Small intestine (tissue), 7 donors: ENCODE measurements at regions not wholly inside any gene's neighbourhood (a gene's known extent, or its start where the extent isn't known, plus 50 kb on each side); places are given as distances from the start of the nearest gene placed in this dataset.

Experiments
- DNase-seq, 2 donors: peaks; one replicate each; pipeline versions ENCODE4 v3.0.0 to v3.0.0-alpha.2; 2013
- FAIRE-seq: peaks from 2 replicates; lab custom pipeline; 2012; peaks lifted over from hg19 to GRCh38; lab: Jason Lieb, UNC
- H3K27ac ChIP-seq, 3 donors: one replicate each; pipeline ENCODE4 v1.5.1; 2013; ENCODE audit warnings: low read length in 2 of 3, mild to moderate bottlenecking in 2 of 3, control low read depth in 1 of 3, inconsistent platforms in 1 of 3, low read depth in 1 of 3, moderate library complexity in 1 of 3
- H3K27me3 ChIP-seq, 3 donors: one replicate each; pipeline ENCODE4 v1.6.1; 2013; ENCODE audit warnings: low read length in 3 of 3, inconsistent platforms in 1 of 3; ENCODE audit not compliant: control insufficient read depth in 3 of 3, insufficient read depth in 3 of 3
- H3K36me3 ChIP-seq, 3 donors: one replicate each; pipeline ENCODE4 v1.6.1; 2013; ENCODE audit warnings: low read length in 3 of 3, inconsistent platforms in 1 of 3, low read depth in 1 of 3, mild to moderate bottlenecking in 1 of 3, moderate library complexity in 1 of 3; ENCODE audit not compliant: control insufficient read depth in 3 of 3, insufficient read depth in 2 of 3
- H3K4me1 ChIP-seq, 3 donors: one replicate each; pipeline ENCODE4 v1.6.1; 2013; ENCODE audit warnings: low read length in 2 of 3, inconsistent platforms in 1 of 3, low read depth in 1 of 3, mild to moderate bottlenecking in 1 of 3, moderate library complexity in 1 of 3; ENCODE audit not compliant: control insufficient read depth in 3 of 3, insufficient read depth in 2 of 3
- H3K4me3 ChIP-seq, 3 donors: one replicate each; pipeline ENCODE4 v1.5.1; 2013; ENCODE audit warnings: low read length in 3 of 3, control low read depth in 1 of 3, inconsistent platforms in 1 of 3, low read depth in 1 of 3, mild to moderate bottlenecking in 1 of 3, moderate library complexity in 1 of 3
- H3K9me3 ChIP-seq, 2 donors: one replicate each; pipeline ENCODE4 v1.6.1; 2013; ENCODE audit warnings: low read depth in 1 of 2, low read length in 1 of 2; ENCODE audit not compliant: control insufficient read depth in 2 of 2, insufficient read depth in 1 of 2
- WGBS, 3 donors: extraction: QIAGEN DNeasy Blood & Tissue Kit; methylation state at CpG; one replicate each; pipeline ENCODE4 v1.1.7; 2013; 5-methylcytosine and 5-hydroxymethylcytosine counted together
- donor health status: healthy with polysubstance abuse.
- donor health status: control.
- donor health status: control.
- donor health status: Bipolar disorder and iron deficiency.
- donor health status: healthy.

GRCh38 chr16:82241469-82242052, 71.5 kb upstream of the MPHOSPH6 start:
- 80 to 83% (median 83%) methylated on average over 5 of the region's 5 CpGs for WGBS, 3 donors

GRCh38 chr16:82240111-82240510, 70.1 kb upstream of the MPHOSPH6 start:
- 53 to 73% (median 62%) methylated on average over 2 of the region's 2 CpGs for WGBS, 3 donors
- Histone ChIP-seq H3K9me3 (peaks cover 0 to 6% of the 10 kb centered on the region in 2 donors), H3K4me1 (no peaks in the 10 kb centered on the region), H3K27me3 (peaks cover 0 to 3% (median 0%) of the 10 kb centered on the region in 3 donors), H3K36me3 (no peaks in the 10 kb centered on the region), H3K4me3 (no peak overlapping the region), H3K27ac (no peak overlapping the region)
- FAIRE-seq, result no peak
- no peak for DNase-seq

More at GRCh38 chr16:82241469-82242052, 71.5 kb upstream of the MPHOSPH6 start:
- no peak overlapping the region for H3K27ac ChIP-seq
- no peak overlapping the region for H3K4me3 ChIP-seq
- H3K9me3 ChIP-seq, result peaks cover 0 to 6% of the 10 kb centered on the region in 2 donors
- H3K27me3 ChIP-seq, result peaks cover 0 to 3% (median 0%) of the 10 kb centered on the region in 3 donors
- no peak for DNase-seq
- FAIRE-seq, result no peak
- no peaks in the 10 kb centered on the region for H3K36me3 ChIP-seq
- H3K4me1 ChIP-seq, result no peaks in the 10 kb centered on the region

- Histone ChIP-seq H3K4me1 (peaks cover 0 to 3% (median 0%) of the 10 kb centered on the region in 3 donors), H3K27me3 (peaks cover 0 to 3% (median 0%) of the 10 kb centered on the region in 3 donors), H3K4me3 (no peak overlapping the region), H3K27ac (no peak overlapping the region), H3K9me3 (no peaks in the 10 kb centered on the region), H3K36me3 (no peaks in the 10 kb centered on the region)
- FAIRE-seq, result no peak
- no peak for DNase-seq
- WGBS, 3 donors, result 67 to 91% (median 72%) methylated on average over 5 of the region's 5 CpGs
These were observed 66.9 kb upstream of the MPHOSPH6 start for GRCh38 chr16:82236875-82237274.

GRCh38 chr16:82236415-82236814, 66.4 kb upstream of the MPHOSPH6 start:
- 34 to 81% (median 63%) methylated on average over 1 of the region's 1 CpG for WGBS, 3 donors
- FAIRE-seq (no peak), DNase-seq (no peak)
- H3K4me1 ChIP-seq, result peaks cover 0 to 4% (median 0%) of the 10 kb centered on the region in 3 donors
- no peak overlapping the region for H3K4me3 ChIP-seq
- H3K27me3 ChIP-seq, result peaks cover 0 to 3% (median 0%) of the 10 kb centered on the region in 3 donors
- H3K9me3 ChIP-seq, result no peaks in the 10 kb centered on the region
- no peaks in the 10 kb centered on the region for H3K36me3 ChIP-seq
- H3K27ac ChIP-seq, result no peak overlapping the region

GRCh38 chr16:82232806-82233205, 62.8 kb upstream of the MPHOSPH6 start:
- no peaks in the 10 kb centered on the region for H3K9me3 ChIP-seq
- FAIRE-seq (no peak), DNase-seq (no peak)
- no peaks in the 10 kb centered on the region for H3K36me3 ChIP-seq
- H3K4me3 ChIP-seq, result no peak overlapping the region
- H3K27me3 ChIP-seq, result no peaks in the 10 kb centered on the region
- H3K27ac ChIP-seq, result no peak overlapping the region
- H3K4me1 ChIP-seq, result peaks cover 0 to 4% (median 0%) of the 10 kb centered on the region in 3 donors
- WGBS, 3 donors, result 68 to 84% (median 76%) methylated on average over 2 of the region's 2 CpGs

GRCh38 chr16:82231008-82231787, 61.2 kb upstream of the MPHOSPH6 start:
- FAIRE-seq (no peak), DNase-seq (peak in 1 of 2 donors; percentile 48)
- Histone ChIP-seq H3K36me3 (no peaks in the 10 kb centered on the region), H3K4me3 (no peak overlapping the region), H3K27ac (no peak overlapping the region), H3K9me3 (no peaks in the 10 kb centered on the region), H3K4me1 (peaks cover 0 to 4% (median 0%) of the 10 kb centered on the region in 3 donors), H3K27me3 (no peaks in the 10 kb centered on the region)
- 16 to 71% (median 26%) methylated on average over 6 of the region's 6 CpGs for WGBS, 3 donors

GRCh38 chr16:82229800-82230619, 60.0 kb upstream of the MPHOSPH6 start:
- Histone ChIP-seq H3K9me3 (no peaks in the 10 kb centered on the region), H3K4me1 (peaks cover 0 to 4% (median 0%) of the 10 kb centered on the region in 3 donors), H3K4me3 (no peak overlapping the region), H3K27me3 (no peaks in the 10 kb centered on the region), H3K27ac (no peak overlapping the region), H3K36me3 (no peaks in the 10 kb centered on the region)
- WGBS, 3 donors, result 27 to 38% (median 30%) methylated on average over 6 of the region's 6 CpGs
- peak; percentile 84 for DNase-seq
- FAIRE-seq, result no peak

GRCh38 chr16:82226327-82226726, 56.3 kb upstream of the MPHOSPH6 start:
- no peak overlapping the region for H3K4me3 ChIP-seq
- no peak overlapping the region for H3K27ac ChIP-seq
- DNase-seq (no peak), FAIRE-seq (no peak)
- H3K9me3 ChIP-seq, result no peaks in the 10 kb centered on the region
- H3K27me3 ChIP-seq, result no peaks in the 10 kb centered on the region
- WGBS, 3 donors, result 60 to 69% (median 68%) methylated on average over 9 of the region's 9 CpGs
- no peaks in the 10 kb centered on the region for H3K36me3 ChIP-seq
- no peaks in the 10 kb centered on the region for H3K4me1 ChIP-seq
